ENCODE measurements at regions not wholly inside any gene's neighbourhood (a gene's known extent, or its start where the extent isn't known, plus 50 kb on each side); places are given as distances from the start of the nearest gene placed in this dataset.

DNA sequence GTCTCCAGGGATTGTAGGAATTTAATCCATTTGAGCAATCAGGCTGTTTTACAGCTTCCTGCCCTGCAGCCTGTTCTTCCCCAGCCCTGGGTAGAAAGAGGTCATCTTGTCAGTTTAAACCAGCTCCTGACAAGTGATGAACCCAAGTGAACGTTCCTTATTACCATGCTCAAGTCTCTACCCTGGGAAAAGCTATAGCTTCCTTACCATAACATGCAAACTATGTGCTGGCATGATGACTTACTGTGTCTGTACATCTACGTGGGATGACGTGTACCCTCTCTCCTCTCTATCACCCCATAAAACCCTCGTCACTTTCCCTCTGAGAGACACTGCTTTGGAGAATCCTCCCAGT lies 452.2 kb downstream of the XYLT1 start:
- no peak for DNase-seq (ENCODE audit: insufficient read length, low spot score)
- TF ChIP-seq, protein P1, sequence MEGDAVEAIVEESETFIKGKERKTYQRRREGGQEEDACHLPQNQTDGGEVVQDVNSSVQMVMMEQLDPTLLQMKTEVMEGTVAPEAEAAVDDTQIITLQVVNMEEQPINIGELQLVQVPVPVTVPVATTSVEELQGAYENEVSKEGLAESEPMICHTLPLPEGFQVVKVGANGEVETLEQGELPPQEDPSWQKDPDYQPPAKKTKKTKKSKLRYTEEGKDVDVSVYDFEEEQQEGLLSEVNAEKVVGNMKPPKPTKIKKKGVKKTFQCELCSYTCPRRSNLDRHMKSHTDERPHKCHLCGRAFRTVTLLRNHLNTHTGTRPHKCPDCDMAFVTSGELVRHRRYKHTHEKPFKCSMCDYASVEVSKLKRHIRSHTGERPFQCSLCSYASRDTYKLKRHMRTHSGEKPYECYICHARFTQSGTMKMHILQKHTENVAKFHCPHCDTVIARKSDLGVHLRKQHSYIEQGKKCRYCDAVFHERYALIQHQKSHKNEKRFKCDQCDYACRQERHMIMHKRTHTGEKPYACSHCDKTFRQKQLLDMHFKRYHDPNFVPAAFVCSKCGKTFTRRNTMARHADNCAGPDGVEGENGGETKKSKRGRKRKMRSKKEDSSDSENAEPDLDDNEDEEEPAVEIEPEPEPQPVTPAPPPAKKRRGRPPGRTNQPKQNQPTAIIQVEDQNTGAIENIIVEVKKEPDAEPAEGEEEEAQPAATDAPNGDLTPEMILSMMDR (IDR thresholded peaks at IDR 0.05; ENCODE audit: insufficient read depth, missing control alignments) = no peak
- FAIRE-seq = no peak

DNA sequence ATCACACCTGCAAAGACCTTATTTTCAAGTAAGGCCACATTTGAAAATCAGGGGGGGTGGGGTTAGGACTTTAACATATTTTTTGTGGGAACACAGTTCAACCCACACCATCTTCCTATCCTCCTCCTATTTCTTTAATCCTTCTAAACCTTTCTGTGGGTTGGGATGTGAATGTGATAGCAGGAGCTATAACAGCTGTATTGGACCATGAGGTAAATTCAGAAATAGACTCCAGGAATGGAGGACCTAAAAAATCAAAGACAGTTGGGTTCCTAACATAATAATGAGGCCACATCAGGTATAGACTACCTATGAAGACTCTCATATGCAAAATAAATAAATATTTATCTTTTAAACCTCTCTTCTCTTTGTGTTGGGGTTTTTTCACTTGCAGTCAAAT lies 451.4 kb downstream of the XYLT1 start:
- FAIRE-seq = no peak
- TF ChIP-seq, protein P1 (IDR thresholded peaks at IDR 0.05; ENCODE audit: insufficient read depth, missing control alignments) = no peak

GRCh38 chr16:17023606-17024005 lies 447.2 kb downstream of the XYLT1 start:
- FAIRE-seq (no peak), DNase-seq (ENCODE audit: insufficient read length, low spot score) (no peak)
- TF ChIP-seq, protein P1 (IDR thresholded peaks at IDR 0.05; ENCODE audit: insufficient read depth, missing control alignments) = no peak

More for the DNA sequence above, 451.4 kb downstream of the XYLT1 start:
- no peak for DNase-seq (ENCODE audit: insufficient read length, low spot score)

GRCh38 chr16:17024514-17024913 lies 446.2 kb downstream of the XYLT1 start:
- TF ChIP-seq, protein P1 (IDR thresholded peaks at IDR 0.05; ENCODE audit: insufficient read depth, missing control alignments) = no peak
- DNase-seq (ENCODE audit: insufficient read length, low spot score) (no peak), FAIRE-seq (no peak)

DNA sequence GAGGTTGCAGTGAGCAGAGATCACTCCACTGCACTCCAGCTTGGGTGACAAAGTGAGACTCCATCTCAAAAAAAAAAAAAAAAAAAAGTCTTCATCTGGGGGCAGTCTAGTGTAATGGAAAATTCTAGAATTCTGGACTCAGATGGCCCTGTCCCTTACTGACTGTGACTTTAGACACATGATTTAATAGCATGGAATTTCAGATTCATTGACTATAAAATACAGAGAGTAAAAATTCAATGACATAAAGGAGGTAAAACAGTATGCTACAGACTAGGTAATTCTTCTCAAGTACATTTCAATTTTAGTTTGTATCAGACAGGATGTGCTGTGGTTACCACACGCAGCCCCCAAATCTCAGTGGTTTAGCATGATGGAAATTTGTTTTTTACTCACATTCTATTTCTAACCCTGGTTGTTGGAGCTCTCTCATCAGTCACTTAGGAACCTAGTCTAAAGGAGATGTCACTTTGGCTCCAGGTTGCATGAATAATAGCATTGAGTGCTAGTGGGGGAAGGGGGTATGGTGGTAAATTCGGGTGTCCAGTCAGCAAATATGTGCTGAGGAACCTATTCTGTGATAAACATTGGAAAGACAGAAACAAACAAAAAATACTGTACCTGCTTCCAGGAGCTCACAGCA lies 444.0 kb downstream of the XYLT1 start:
- DNase-seq (ENCODE audit: insufficient read length, low spot score) (no peak), FAIRE-seq (no peak)
- TF ChIP-seq, protein P1 (IDR thresholded peaks at IDR 0.05; ENCODE audit: insufficient read depth, missing control alignments) = no peak

DNA sequence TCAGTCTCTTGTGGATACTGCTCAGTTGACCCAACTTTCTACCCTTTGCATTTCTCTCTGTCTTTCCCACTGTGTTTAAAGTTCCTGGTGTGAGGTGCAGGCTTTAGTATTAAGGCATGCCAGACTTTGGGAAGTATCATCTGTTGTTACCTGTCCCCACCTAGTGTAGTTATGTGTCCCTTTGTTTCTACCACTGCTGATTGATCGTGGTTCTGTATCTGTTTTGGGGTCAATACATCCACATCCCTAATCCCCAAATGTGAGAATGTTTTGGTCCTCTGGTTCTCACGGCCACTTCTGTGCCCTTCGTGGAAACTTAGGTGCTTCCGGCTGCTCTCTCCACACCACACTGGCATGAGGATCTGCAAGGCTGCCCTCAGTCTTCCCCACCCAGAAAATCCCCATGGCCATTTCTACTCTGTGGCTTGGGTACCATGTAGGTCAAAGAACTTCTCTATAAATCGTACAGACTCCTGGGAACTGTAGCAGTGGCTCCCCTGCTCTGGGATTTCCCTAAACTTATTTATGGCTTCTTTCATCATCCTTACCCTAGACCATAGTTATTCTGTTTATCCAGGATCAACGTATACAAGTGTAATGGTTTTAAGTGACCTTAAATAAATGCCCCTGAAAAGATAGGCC lies 443.2 kb downstream of the XYLT1 start:
- FAIRE-seq (no peak), DNase-seq (ENCODE audit: insufficient read length, low spot score) (no peak)
- TF ChIP-seq, protein P1 (IDR thresholded peaks at IDR 0.05; ENCODE audit: insufficient read depth, missing control alignments) = no peak

All from D721Med (cell line).